ENCODE measurements at regions not wholly inside any gene's neighbourhood (a gene's known extent, or its start where the extent isn't known, plus 50 kb on each side); places are given as distances from the start of the nearest gene placed in this dataset.

DNA sequence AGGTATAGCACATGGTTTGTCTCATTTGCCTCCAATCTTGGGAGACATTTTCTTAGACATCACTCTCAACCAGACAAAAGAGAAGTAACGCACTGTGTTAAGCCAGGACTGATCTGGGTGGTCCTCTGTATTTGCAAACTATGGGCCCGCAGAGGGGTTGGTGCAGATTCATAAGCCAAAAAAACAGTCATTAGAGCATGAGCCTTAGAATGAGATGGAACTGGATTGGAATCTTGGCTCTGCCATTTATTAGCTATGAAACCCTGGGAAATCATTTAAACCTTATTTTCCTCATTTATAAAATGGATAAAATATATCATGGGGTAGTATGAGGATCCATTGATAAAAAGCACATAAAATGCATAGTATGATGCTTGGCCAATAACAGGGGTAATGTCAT, 213.5 kb upstream of the APCDD1 start:
- no peak for DNase-seq (ENCODE audit: low spot score, unreplicated experiment)
- Mint-ChIP-seq H3K4me1 (ENCODE audit: low read depth) (peaks cover 13% of the 10 kb centered on the region), H3K4me3 (ENCODE audit: low read depth) (no peak overlapping the region), H3K36me3 (ENCODE audit: insufficient read depth) (no peaks in the 10 kb centered on the region), H3K27ac (no peak overlapping the region), H3K9me3 (ENCODE audit: low read depth) (no peaks in the 10 kb centered on the region), H3K27me3 (peaks cover 32% of the 10 kb centered on the region)
- TF ChIP-seq, protein P1, sequence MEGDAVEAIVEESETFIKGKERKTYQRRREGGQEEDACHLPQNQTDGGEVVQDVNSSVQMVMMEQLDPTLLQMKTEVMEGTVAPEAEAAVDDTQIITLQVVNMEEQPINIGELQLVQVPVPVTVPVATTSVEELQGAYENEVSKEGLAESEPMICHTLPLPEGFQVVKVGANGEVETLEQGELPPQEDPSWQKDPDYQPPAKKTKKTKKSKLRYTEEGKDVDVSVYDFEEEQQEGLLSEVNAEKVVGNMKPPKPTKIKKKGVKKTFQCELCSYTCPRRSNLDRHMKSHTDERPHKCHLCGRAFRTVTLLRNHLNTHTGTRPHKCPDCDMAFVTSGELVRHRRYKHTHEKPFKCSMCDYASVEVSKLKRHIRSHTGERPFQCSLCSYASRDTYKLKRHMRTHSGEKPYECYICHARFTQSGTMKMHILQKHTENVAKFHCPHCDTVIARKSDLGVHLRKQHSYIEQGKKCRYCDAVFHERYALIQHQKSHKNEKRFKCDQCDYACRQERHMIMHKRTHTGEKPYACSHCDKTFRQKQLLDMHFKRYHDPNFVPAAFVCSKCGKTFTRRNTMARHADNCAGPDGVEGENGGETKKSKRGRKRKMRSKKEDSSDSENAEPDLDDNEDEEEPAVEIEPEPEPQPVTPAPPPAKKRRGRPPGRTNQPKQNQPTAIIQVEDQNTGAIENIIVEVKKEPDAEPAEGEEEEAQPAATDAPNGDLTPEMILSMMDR (IDR thresholded peaks at IDR 0.05; ENCODE audit: unreplicated experiment) = no peak

DNA sequence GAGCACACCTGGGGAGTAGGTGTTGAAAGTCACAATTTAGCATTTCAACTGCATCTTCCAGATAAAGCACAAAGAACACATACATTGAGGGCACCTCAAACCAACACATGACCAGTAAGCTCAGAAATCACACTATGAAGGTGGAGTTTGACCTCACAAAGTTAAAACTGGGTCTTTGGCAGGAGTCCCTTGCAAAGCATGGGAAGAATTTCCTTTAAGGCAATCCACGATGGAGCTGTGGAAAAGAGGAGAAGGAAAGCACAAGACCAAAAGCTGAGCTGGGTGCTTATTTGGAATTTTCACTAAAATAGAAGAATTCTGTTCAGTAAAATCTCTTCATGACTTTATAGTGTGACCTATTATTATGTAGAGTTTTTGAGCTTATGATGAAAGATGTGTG, 212.9 kb upstream of the APCDD1 start:
- H3K4me1 Mint-ChIP-seq (ENCODE audit: low read depth) = peaks cover 13% of the 10 kb centered on the region
- peaks cover 33% of the 10 kb centered on the region for H3K27me3 Mint-ChIP-seq
- H3K9me3 Mint-ChIP-seq (ENCODE audit: low read depth) = no peaks in the 10 kb centered on the region
- TF ChIP-seq, protein P1 (IDR thresholded peaks at IDR 0.05; ENCODE audit: unreplicated experiment) = no peak
- H3K4me3 Mint-ChIP-seq (ENCODE audit: low read depth) = no peak overlapping the region
- DNase-seq (ENCODE audit: low spot score, unreplicated experiment) = no peak
- H3K36me3 Mint-ChIP-seq (ENCODE audit: insufficient read depth) = no peaks in the 10 kb centered on the region
- no peak overlapping the region for H3K27ac Mint-ChIP-seq

- TF ChIP-seq, protein P1 (IDR thresholded peaks at IDR 0.05; ENCODE audit: unreplicated experiment) = no peak
- DNase-seq (ENCODE audit: low spot score, unreplicated experiment) = no peak
- Mint-ChIP-seq H3K27ac (no peak overlapping the region), H3K27me3 (peaks cover 49% of the 10 kb centered on the region), H3K36me3 (ENCODE audit: insufficient read depth) (no peaks in the 10 kb centered on the region), H3K9me3 (ENCODE audit: low read depth) (no peaks in the 10 kb centered on the region), H3K4me3 (ENCODE audit: low read depth) (no peak overlapping the region), H3K4me1 (ENCODE audit: low read depth) (peaks cover 13% of the 10 kb centered on the region)
Observed at GRCh38 chr18:10242936-10243680, 211.3 kb upstream of the APCDD1 start.

DNA sequence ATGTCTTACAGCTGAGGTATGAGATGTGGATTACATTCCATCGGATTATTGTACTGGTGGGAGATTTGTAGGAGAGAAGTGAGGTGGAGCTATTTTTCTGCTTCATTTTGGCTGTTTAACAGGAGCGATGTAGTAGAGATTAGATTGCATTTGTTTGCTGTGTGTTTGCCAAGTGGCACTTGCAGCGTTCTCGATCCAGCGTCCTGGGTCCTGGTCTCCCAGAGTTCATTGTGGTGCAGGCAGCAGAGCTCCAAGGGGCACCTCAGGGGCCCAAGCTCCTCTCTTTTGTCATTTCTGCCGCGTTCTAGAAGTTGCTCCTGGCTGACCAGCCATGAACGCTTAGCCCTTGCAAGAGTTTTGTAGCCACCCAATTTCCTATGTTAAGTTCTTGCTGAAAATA, 210.1 kb upstream of the APCDD1 start:
- peaks cover 13% of the 10 kb centered on the region for H3K4me1 Mint-ChIP-seq (ENCODE audit: low read depth)
- peaks cover 52% of the 10 kb centered on the region for H3K27me3 Mint-ChIP-seq
- TF ChIP-seq, protein P1 (IDR thresholded peaks at IDR 0.05; ENCODE audit: unreplicated experiment) = no peak
- no peak overlapping the region for H3K27ac Mint-ChIP-seq
- no peak overlapping the region for H3K4me3 Mint-ChIP-seq (ENCODE audit: low read depth)
- H3K36me3 Mint-ChIP-seq (ENCODE audit: insufficient read depth) = no peaks in the 10 kb centered on the region
- no peak for DNase-seq (ENCODE audit: low spot score, unreplicated experiment)
- H3K9me3 Mint-ChIP-seq (ENCODE audit: low read depth) = no peaks in the 10 kb centered on the region

GRCh38 chr18:10245031-10245845, 209.2 kb upstream of the APCDD1 start:
- TF ChIP-seq, protein P1 (IDR thresholded peaks at IDR 0.05; ENCODE audit: unreplicated experiment) = no peak
- Mint-ChIP-seq H3K4me3 (ENCODE audit: low read depth) (no peak overlapping the region), H3K27ac (no peak overlapping the region), H3K4me1 (ENCODE audit: low read depth) (peaks cover 13% of the 10 kb centered on the region), H3K9me3 (ENCODE audit: low read depth) (no peaks in the 10 kb centered on the region), H3K36me3 (ENCODE audit: insufficient read depth) (no peaks in the 10 kb centered on the region), H3K27me3 (peaks cover 59% of the 10 kb centered on the region)
- no peak for DNase-seq (ENCODE audit: low spot score, unreplicated experiment)

All from progenitor cell of endocrine pancreas (in vitro differentiated cells).